DND-41 (cell line): ENCODE measurements at regions not wholly inside any gene's neighbourhood (a gene's known extent, or its start where the extent isn't known, plus 50 kb on each side); places are given as distances from the start of the nearest gene placed in this dataset.

Experiments
- EZH2 ChIP-seq: IDR thresholded peaks from 3 replicates; pipeline ENCODE4 v1.6.1; 2012; ENCODE audit warnings: borderline replicate concordance, low read depth, mild to moderate bottlenecking, moderate library complexity, low read length, inconsistent platforms; ENCODE audit not compliant: severe bottlenecking
- TF ChIP-seq, protein P1 (sequence below): IDR thresholded peaks from 2 replicates; pipeline ENCODE4 v1.5.1; 2012; ENCODE audit warnings: borderline replicate concordance, low read length, moderate library complexity, mild to moderate bottlenecking; ENCODE audit not compliant: poor library complexity, severe bottlenecking; ENCODE audit errors: extremely low read depth

DNA sequence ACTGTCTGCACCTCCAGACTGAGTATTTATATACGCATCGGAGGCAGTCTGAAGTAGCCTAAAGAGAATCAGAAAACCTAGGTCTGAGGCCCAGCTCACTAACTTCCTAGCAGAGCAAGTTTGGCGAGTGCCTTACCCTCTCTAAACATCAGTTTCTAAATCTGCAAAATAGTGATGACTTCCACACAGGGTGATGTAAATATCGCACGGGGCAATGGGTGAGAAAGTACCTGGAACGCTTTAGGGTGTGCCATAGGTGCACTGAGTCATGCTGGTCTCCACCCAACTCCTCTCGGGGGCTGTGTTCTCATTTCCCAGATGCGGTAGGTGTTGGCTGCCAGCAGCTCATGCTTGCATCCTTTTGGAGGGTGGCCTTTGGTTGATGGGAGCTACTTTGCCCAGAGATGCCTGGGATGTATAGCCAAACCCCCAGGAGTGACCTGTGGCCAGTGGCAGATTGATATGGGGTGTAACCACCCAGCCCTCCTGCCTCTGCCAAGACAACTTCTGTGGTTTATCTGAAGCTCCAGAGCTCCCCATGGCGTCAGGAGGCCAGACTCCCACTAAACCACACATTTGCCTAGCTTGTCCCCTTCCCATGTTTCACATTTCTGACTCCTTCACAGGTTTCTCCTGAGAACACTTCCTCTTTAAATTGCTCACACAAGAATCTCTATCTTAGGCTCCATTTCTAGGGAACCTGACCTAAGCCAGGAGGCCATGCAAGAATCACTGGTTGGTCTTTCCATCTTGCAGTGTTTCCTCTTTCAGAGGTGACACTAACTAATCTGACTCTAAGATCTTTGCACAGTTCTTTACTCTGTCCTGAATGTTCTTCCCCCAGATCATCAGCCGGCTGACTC lies 62.0 kb upstream of the TUNAR start:
- TF ChIP-seq, protein P1, sequence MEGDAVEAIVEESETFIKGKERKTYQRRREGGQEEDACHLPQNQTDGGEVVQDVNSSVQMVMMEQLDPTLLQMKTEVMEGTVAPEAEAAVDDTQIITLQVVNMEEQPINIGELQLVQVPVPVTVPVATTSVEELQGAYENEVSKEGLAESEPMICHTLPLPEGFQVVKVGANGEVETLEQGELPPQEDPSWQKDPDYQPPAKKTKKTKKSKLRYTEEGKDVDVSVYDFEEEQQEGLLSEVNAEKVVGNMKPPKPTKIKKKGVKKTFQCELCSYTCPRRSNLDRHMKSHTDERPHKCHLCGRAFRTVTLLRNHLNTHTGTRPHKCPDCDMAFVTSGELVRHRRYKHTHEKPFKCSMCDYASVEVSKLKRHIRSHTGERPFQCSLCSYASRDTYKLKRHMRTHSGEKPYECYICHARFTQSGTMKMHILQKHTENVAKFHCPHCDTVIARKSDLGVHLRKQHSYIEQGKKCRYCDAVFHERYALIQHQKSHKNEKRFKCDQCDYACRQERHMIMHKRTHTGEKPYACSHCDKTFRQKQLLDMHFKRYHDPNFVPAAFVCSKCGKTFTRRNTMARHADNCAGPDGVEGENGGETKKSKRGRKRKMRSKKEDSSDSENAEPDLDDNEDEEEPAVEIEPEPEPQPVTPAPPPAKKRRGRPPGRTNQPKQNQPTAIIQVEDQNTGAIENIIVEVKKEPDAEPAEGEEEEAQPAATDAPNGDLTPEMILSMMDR = no peak
- TF ChIP-seq EZH2 = no peak
